ENCODE measurements at regions not wholly inside any gene's neighbourhood (a gene's known extent, or its start where the extent isn't known, plus 50 kb on each side); places are given as distances from the start of the nearest gene placed in this dataset.
A peak's percentile ranks its signal among the peaks of the same experiment; 100 is the strongest.

DNA sequence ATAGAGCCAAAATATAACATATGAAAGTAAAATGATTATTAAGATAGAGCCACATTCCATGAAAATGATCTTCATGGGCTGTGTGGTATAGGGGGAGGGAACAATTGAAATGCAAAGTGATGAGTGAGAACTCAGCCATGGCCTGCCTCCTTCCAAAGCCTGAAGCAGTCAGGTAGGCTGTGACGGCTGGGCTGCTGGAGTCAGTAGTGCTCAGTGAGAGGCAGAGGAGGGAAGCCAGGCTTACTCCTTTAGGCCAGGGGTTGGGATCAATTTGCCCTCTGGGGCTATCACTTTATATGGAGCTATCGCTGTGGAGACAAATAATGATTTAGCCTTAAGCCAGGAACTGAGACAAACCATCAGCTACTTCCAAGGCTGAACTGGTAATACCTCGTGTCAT lies 654.9 kb downstream of the FGF9 start:
- H3K27me3 Mint-ChIP-seq (ENCODE audit: low read depth) = peaks cover 6% of the 10 kb centered on the region
- H3K4me3 Mint-ChIP-seq = no peak overlapping the region
- no peaks in the 10 kb centered on the region for H3K36me3 Mint-ChIP-seq (ENCODE audit: insufficient read depth)
- no peaks in the 10 kb centered on the region for H3K4me1 Mint-ChIP-seq (ENCODE audit: low read depth)
- no peaks in the 10 kb centered on the region for H3K9me3 Mint-ChIP-seq
- ATAC-seq = no peak
- no peak for DNase-seq

GRCh38 chr13:22332416-22332815 lies 661.5 kb downstream of the FGF9 start:
- Mint-ChIP-seq H3K36me3 (ENCODE audit: insufficient read depth) (no peaks in the 10 kb centered on the region), H3K9me3 (no peaks in the 10 kb centered on the region), H3K27me3 (ENCODE audit: low read depth) (no peaks in the 10 kb centered on the region), H3K4me1 (ENCODE audit: low read depth) (no peaks in the 10 kb centered on the region), H3K4me3 (no peak overlapping the region)
- DNase-seq (no peak), ATAC-seq (no peak)

- Mint-ChIP-seq H3K36me3 (ENCODE audit: insufficient read depth) (no peaks in the 10 kb centered on the region), H3K9me3 (peaks cover 6% of the 10 kb centered on the region), H3K4me3 (no peak overlapping the region), H3K27me3 (ENCODE audit: low read depth) (peaks cover 9% of the 10 kb centered on the region), H3K4me1 (ENCODE audit: low read depth) (no peaks in the 10 kb centered on the region)
- ATAC-seq (no peak), DNase-seq (no peak)
Measured at GRCh38 chr13:22336460-22336859, 665.6 kb downstream of the FGF9 start.

DNA sequence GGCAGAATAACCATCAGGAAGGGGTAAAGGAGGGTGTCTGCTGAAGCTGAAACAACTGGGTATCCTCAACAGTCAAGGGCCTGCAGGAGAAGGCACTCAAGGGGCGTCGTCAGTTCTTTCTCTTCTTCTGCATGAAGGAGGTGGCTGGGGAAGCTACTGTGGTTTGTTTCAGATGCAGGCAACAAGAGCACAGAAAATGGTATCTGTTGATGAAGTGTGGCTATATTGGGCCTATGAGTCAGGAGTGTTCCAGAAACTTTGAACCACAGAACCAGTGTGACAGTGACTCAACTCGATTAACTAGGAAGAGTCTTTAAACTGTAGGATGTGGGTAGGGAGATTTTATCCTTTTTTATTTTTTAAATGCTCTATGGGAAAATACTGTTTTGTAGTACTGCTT lies 686.3 kb downstream of the FGF9 start:
- Mint-ChIP-seq H3K9me3 (no peaks in the 10 kb centered on the region), H3K4me1 (ENCODE audit: low read depth) (peaks cover 3% of the 10 kb centered on the region), H3K36me3 (ENCODE audit: insufficient read depth) (no peaks in the 10 kb centered on the region), H3K4me3 (no peak overlapping the region), H3K27me3 (ENCODE audit: low read depth) (no peaks in the 10 kb centered on the region)
- DNase-seq (no peak), ATAC-seq (peak; percentile 51 to 81)

GRCh38 chr13:22369090-22369489 lies 698.2 kb downstream of the FGF9 start:
- DNase-seq = no peak
- Mint-ChIP-seq H3K36me3 (ENCODE audit: insufficient read depth) (no peaks in the 10 kb centered on the region), H3K27me3 (ENCODE audit: low read depth) (no peaks in the 10 kb centered on the region), H3K4me1 (ENCODE audit: low read depth) (no peaks in the 10 kb centered on the region), H3K9me3 (peaks cover 20% of the 10 kb centered on the region), H3K4me3 (no peak overlapping the region)
- no peak for ATAC-seq

DNA sequence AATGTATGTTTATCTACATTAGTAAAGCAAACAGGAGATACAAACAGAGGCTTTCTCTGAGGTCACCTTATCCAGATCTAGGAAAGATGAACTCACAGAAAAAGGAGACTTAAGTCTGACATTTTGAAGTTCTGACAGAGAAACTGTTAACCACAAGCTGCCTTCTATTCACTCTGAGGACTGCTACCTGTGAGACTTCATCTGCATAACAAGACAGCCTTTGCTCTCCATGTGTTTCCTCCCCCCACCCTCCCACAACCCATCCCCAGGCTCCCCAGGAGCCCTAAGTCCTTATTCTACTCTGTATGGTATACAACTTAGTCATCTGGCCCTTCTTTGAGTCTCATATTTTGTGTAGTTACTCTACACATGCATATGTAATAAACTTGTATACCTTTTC lies 699.0 kb downstream of the FGF9 start:
- DNase-seq (no peak), ATAC-seq (no peak)
- H3K9me3 Mint-ChIP-seq = peaks cover 15% of the 10 kb centered on the region
- no peaks in the 10 kb centered on the region for H3K27me3 Mint-ChIP-seq (ENCODE audit: low read depth)
- H3K4me3 Mint-ChIP-seq = no peak overlapping the region
- H3K4me1 Mint-ChIP-seq (ENCODE audit: low read depth) = no peaks in the 10 kb centered on the region
- no peaks in the 10 kb centered on the region for H3K36me3 Mint-ChIP-seq (ENCODE audit: insufficient read depth)

DNA sequence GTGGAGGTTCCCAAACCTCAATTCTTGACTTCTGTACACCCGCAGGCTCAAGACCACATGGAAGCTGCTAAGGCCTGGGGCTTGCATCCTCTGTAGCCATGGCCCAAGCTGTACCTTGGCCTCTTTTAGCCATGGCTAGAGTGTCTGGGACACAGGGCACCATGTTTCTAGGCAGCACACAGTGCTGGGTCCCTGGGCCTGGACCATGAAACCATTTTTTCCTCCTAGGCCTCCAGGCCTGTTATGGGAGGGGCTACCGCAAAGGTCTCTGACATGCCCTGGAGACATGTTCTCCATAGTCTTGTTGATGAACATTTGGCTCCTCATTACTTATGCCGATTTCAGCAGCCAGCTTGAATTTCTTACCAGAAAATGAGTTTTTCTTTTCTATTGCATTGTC lies 701.4 kb downstream of the FGF9 start:
- ATAC-seq (no peak), DNase-seq (no peak)
- H3K4me3 Mint-ChIP-seq = no peak overlapping the region
- no peaks in the 10 kb centered on the region for H3K4me1 Mint-ChIP-seq (ENCODE audit: low read depth)
- H3K27me3 Mint-ChIP-seq (ENCODE audit: low read depth) = no peaks in the 10 kb centered on the region
- no peaks in the 10 kb centered on the region for H3K36me3 Mint-ChIP-seq (ENCODE audit: insufficient read depth)
- H3K9me3 Mint-ChIP-seq = peaks cover 14% of the 10 kb centered on the region

- H3K27me3 Mint-ChIP-seq (ENCODE audit: low read depth) = no peaks in the 10 kb centered on the region
- DNase-seq (no peak), ATAC-seq (no peak)
- no peaks in the 10 kb centered on the region for H3K36me3 Mint-ChIP-seq (ENCODE audit: insufficient read depth)
- no peaks in the 10 kb centered on the region for H3K4me1 Mint-ChIP-seq (ENCODE audit: low read depth)
- H3K9me3 Mint-ChIP-seq = peaks cover 27% of the 10 kb centered on the region
- no peak overlapping the region for H3K4me3 Mint-ChIP-seq
Measured at GRCh38 chr13:22375151-22375550, 704.3 kb downstream of the FGF9 start.

- no peak overlapping the region for H3K4me3 Mint-ChIP-seq
- DNase-seq (no peak), ATAC-seq (no peak)
- peaks cover 7% of the 10 kb centered on the region for H3K27me3 Mint-ChIP-seq (ENCODE audit: low read depth)
- no peaks in the 10 kb centered on the region for H3K36me3 Mint-ChIP-seq (ENCODE audit: insufficient read depth)
- H3K4me1 Mint-ChIP-seq (ENCODE audit: low read depth) = no peaks in the 10 kb centered on the region
- no peaks in the 10 kb centered on the region for H3K9me3 Mint-ChIP-seq
Measured at GRCh38 chr13:22387899-22388298, 717.0 kb downstream of the FGF9 start.

GRCh38 chr13:22399801-22400420 lies 729.0 kb downstream of the FGF9 start:
- Mint-ChIP-seq H3K4me1 (ENCODE audit: low read depth) (no peaks in the 10 kb centered on the region), H3K9me3 (no peaks in the 10 kb centered on the region), H3K4me3 (no peak overlapping the region), H3K36me3 (ENCODE audit: insufficient read depth) (no peaks in the 10 kb centered on the region), H3K27me3 (ENCODE audit: low read depth) (no peaks in the 10 kb centered on the region)
- DNase-seq = no peak
- ATAC-seq = no peak

- DNase-seq (no peak), ATAC-seq (no peak)
- no peaks in the 10 kb centered on the region for H3K27me3 Mint-ChIP-seq (ENCODE audit: low read depth)
- no peaks in the 10 kb centered on the region for H3K4me1 Mint-ChIP-seq (ENCODE audit: low read depth)
- no peaks in the 10 kb centered on the region for H3K9me3 Mint-ChIP-seq
- no peak overlapping the region for H3K4me3 Mint-ChIP-seq
- no peaks in the 10 kb centered on the region for H3K36me3 Mint-ChIP-seq (ENCODE audit: insufficient read depth)
Measured at GRCh38 chr13:22402682-22403081, 731.8 kb downstream of the FGF9 start.

DNA sequence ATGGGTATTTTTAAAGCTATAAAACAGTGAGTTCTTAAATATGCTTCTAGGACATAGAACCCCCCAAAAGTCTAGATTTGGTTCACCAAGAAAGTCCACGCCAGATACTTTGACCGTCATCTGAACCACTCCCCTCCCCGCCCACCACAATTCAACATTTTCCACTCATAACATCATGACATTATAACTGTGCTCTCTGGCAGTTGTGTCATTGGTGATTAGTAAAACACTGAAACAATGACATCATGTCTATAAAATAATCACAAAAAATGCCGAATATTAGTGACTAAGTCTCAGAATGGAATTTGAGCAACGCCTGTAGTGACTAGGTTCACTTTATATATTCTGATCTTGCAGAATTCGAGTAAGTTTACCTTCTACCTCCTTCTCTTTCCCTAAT lies 732.3 kb downstream of the FGF9 start:
- Mint-ChIP-seq H3K36me3 (ENCODE audit: insufficient read depth) (no peaks in the 10 kb centered on the region), H3K4me3 (no peak overlapping the region), H3K9me3 (no peaks in the 10 kb centered on the region), H3K4me1 (ENCODE audit: low read depth) (no peaks in the 10 kb centered on the region), H3K27me3 (ENCODE audit: low read depth) (no peaks in the 10 kb centered on the region)
- DNase-seq (no peak), ATAC-seq (no peak)

DNA sequence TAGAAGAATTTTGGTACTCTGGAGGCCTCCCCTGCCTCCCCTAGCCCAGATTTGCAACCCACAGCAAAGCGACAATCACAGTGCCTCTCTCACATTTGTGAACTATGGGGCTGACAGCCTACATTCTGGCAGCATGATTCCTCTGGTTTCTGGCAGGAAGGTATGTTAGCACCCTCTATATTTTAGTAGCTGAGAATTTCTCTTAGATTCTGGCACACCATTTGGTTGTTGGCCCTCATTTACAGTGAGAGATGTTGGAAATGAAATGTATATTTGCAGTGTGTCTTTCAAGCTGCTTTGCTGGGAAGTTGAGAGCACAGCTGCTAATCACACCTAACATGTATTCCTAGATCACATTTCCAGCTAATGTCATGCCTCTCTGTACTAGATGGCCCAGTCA lies 735.0 kb downstream of the FGF9 start:
- Mint-ChIP-seq H3K36me3 (ENCODE audit: insufficient read depth) (no peaks in the 10 kb centered on the region), H3K4me3 (no peak overlapping the region), H3K27me3 (ENCODE audit: low read depth) (no peaks in the 10 kb centered on the region), H3K9me3 (peaks cover 6% of the 10 kb centered on the region), H3K4me1 (ENCODE audit: low read depth) (no peaks in the 10 kb centered on the region)
- ATAC-seq (no peak), DNase-seq (no peak)

DNA sequence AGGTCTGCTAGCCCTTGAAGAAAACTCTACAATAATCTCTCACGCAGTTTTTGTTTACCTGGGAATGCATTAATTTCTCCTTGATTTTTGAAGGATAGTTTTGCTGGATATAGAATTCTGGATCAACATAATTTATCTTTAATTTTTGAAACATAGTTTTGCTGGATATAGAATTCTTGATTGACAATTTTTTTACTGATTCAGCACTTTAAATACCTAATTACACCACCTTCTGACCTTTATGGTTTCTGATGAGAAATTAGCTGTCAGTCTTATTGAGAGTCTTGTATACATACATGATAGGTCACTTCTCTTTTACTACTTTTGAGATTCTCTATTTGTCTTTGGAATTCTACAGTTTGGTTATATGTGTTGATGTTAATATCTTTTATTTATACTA lies 741.6 kb downstream of the FGF9 start:
- H3K36me3 Mint-ChIP-seq (ENCODE audit: insufficient read depth) = no peaks in the 10 kb centered on the region
- ATAC-seq (no peak), DNase-seq (no peak)
- peaks cover 45% of the 10 kb centered on the region for H3K9me3 Mint-ChIP-seq
- no peaks in the 10 kb centered on the region for H3K4me1 Mint-ChIP-seq (ENCODE audit: low read depth)
- H3K4me3 Mint-ChIP-seq = no peak overlapping the region
- H3K27me3 Mint-ChIP-seq (ENCODE audit: low read depth) = no peaks in the 10 kb centered on the region

DNA sequence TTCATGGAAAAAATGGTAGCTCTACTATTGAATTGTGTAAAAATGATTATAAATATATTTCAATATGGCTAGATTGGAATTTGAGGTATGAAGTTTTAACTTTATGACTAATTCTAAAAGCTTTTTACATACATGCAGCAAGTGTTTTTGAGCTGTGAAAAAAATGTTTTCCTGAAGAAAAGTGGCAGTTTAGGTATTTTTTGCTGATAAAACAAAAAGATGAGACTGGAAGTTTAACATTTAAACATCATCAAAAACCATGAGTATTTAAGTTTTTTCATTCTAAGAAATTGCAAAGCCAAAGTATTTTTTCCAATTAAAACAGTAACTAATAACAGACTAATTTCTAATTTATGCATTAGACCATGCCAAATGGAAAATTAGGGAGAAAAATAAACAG lies 751.1 kb downstream of the FGF9 start:
- H3K4me3 Mint-ChIP-seq = no peak overlapping the region
- no peak for DNase-seq
- H3K36me3 Mint-ChIP-seq (ENCODE audit: insufficient read depth) = no peaks in the 10 kb centered on the region
- H3K4me1 Mint-ChIP-seq (ENCODE audit: low read depth) = no peaks in the 10 kb centered on the region
- ATAC-seq = no peak
- H3K9me3 Mint-ChIP-seq = no peaks in the 10 kb centered on the region
- peaks cover 3% of the 10 kb centered on the region for H3K27me3 Mint-ChIP-seq (ENCODE audit: low read depth)

DNA sequence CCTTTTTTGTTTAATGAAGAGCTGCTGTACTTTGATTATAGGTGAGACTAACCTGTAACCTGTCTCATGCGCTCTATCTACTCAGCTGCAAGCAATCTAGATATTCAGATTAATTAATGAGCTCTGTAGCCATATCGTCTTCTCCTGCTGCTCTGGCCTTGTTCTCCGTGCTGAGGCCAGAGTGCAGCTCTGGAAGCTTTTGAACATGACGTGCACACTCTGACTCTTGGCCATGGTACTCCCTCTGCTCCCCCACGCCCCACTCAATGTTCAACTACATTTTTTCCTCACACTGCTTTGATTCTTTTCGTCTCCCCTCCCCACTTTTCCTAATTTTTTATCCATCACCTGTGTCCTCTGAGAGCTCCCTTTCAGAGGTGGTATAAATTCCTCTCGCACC lies 751.8 kb downstream of the FGF9 start:
- no peak for ATAC-seq
- H3K36me3 Mint-ChIP-seq (ENCODE audit: insufficient read depth) = no peaks in the 10 kb centered on the region
- DNase-seq = no peak
- H3K27me3 Mint-ChIP-seq (ENCODE audit: low read depth) = peaks cover 3% of the 10 kb centered on the region
- H3K9me3 Mint-ChIP-seq = no peaks in the 10 kb centered on the region
- H3K4me1 Mint-ChIP-seq (ENCODE audit: low read depth) = no peaks in the 10 kb centered on the region
- no peak overlapping the region for H3K4me3 Mint-ChIP-seq
